NCI-H526 (cell line): ENCODE measurements at regions not wholly inside any gene's neighbourhood (a gene's known extent, or its start where the extent isn't known, plus 50 kb on each side); places are given as distances from the start of the nearest gene placed in this dataset.

Experiments
- DNase-seq, 2 experiments: peaks; one replicate each; lab custom pipeline; 2025; lab: John Stamatoyannopoulos, UW

- no peak for DNase-seq
Observed at GRCh38 chr2:55973673-55974072, 50.1 kb upstream of the EFEMP1 start.

DNA sequence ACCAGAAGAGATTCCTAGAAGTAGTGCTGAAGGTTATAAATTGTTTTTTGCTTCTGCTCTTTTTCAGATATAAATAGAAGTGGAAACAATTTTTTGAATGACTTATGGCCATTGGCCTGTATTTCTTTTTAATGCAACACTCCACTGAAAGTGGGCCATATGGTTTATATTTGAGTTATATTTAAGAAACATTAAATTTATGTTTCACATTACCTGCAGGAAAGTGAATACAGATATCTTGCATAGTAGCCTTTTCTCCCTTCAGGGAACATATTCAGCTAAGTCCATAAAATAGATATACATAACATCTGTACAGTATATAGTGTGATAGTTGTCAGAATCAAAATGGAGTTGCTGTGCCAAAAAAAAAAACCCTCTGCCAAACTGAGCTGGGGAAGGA, 53.1 kb upstream of the EFEMP1 start:
- DNase-seq, result no peak

GRCh38 chr2:55985406-55985805, 61.8 kb upstream of the EFEMP1 start:
- no peak for DNase-seq

- DNase-seq, result no peak
Observed at GRCh38 chr2:55986001-55986400, 62.4 kb upstream of the EFEMP1 start.

GRCh38 chr2:55986700-55987440, 63.3 kb upstream of the EFEMP1 start:
- no peak for DNase-seq

GRCh38 chr2:55989405-55989804, 65.8 kb upstream of the EFEMP1 start:
- DNase-seq, result no peak

GRCh38 chr2:55992455-55992854, 68.9 kb upstream of the EFEMP1 start:
- no peak for DNase-seq

DNA sequence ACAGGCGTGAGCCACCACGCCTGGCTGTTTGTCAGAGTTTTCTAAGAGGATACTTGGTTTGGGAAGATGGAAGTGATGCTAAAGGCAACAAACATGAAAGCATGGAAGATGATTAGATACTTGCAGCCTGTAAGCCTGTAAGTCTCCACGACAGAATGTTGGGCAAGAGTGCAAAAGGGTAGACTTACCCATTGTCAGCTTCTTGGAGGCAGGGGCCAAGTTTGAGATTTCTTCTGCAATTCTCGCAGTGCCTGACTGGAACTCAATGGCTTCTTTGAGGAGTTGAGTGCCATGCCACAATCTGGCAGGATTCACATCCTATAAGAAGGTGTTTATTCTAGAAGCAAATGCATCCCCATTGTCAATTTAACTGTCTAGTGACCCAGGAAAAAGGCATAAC, 70.1 kb upstream of the EFEMP1 start:
- no peak for DNase-seq

- DNase-seq, result no peak
Observed at GRCh38 chr2:55995211-55995610, 71.6 kb upstream of the EFEMP1 start.

GRCh38 chr2:55995902-55996301, 72.3 kb upstream of the EFEMP1 start:
- DNase-seq, result no peak

GRCh38 chr2:55999231-55999630, 75.6 kb upstream of the EFEMP1 start:
- no peak for DNase-seq

GRCh38 chr2:55999790-56000189, 76.2 kb upstream of the EFEMP1 start:
- DNase-seq, result no peak

GRCh38 chr2:56001947-56002346, 78.4 kb upstream of the EFEMP1 start:
- DNase-seq, result no peak

DNA sequence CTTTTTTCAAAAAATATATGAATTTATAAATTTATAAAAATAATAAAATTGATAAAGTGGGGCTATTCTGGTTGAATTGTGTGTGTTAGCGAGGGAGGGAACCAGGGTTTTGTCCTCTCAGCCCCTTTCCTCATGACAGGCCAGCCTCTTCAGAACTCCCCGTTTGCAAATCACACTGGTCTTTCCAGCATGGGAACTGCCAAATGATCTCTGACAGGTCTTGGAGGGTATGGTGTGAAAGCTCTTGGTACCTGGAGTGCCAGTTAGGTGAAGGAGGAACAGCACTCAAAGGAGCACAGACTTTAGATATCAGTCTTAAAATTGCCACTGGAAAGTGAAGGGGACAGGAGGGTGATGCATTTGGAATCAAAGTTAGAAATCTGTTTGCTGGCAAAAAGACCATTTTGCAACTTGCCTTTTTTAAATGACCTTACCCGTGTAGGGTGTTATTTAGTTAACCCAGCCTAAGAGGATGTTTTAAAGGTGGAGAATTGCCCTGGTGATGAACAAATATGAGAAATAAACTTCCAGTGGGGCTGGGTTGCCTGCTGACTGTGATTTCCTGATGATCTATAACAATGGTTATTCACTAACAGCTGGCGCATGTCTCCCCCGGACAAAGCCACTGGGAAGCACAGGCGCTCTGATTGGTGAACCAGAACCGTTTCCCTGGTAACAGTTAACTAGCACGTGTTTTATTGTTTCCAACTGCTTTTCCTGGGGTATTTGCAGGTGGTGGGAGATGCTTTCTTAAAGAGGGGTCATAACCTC, 85.3 kb upstream of the EFEMP1 start:
- DNase-seq, result peak; percentile 79 to 90

DNA sequence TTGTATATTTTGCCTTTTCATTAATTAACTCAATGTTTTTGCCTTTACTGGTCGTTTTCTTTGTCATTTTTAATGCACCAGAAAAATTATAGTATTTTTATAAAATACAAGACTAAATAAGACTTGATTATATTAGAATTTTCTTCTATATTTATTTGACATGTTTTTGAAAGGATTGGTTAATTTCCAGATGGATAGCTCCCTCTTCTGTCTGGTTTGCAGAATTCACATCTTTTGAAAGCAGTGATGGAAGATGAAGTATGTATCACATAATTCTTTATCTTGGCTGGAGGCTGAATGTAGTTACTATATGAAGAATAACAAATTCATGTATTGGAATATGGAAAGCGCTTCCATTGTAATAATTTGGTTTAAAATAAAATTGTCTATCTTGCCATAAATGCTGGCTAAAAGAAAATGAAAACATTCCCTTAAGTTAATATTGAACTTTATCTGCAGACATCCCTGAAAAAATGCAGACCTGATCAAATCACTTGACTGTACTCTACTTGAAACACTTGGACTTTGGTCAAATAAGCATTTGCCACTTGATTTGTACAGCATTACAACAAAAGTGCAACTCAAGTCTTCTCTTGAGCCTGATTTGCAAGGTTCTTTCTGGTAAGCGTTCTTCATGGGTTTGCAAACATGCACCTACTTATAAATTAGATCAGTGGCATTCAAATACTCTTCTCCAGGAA, 86.3 kb upstream of the EFEMP1 start:
- peak; percentile 24 to 75 for DNase-seq

DNA sequence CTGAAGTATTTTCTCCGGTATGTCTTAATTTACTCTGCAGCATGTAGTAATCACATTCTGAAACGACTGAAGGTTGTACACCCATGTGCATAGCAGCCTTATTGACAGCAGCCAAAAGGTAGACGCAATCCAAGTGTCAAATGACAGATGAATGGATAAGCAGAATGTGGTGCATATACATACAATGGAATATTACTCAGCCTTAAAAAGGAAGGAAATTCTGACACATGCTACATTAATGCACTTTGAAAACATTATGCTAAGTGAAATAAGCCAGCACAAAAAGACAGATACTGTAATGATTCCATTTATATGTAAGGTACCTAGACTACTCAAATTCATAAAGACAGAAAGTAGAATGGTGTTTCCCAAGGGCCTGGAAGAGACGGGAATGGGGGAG, 88.0 kb upstream of the EFEMP1 start:
- DNase-seq, result no peak

DNA sequence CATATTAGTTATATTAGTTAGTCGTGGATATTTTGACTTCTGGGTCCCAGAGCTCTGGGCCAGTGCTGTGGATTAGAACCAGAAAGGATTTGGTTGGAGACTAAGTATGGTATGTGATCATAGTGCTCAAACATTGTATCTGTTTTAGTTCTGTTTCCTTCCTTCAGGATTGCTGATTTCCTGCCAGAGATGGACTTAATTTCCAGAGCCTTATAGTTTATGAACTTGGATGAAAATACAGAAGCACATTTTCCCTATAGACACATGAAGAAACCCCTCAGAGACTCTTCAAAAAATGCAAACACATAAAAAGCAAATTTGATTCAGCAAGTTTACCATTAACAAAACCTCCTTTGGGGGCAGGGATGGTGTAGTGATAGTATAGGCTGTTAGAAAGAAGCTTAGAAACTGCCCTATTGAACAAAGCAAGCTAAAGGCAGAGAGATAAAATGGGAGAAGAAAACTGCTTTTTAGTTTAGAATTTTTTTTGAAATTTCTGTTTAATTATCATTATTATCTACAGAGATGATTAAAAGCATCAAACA, 88.7 kb upstream of the EFEMP1 start:
- no peak for DNase-seq

DNA sequence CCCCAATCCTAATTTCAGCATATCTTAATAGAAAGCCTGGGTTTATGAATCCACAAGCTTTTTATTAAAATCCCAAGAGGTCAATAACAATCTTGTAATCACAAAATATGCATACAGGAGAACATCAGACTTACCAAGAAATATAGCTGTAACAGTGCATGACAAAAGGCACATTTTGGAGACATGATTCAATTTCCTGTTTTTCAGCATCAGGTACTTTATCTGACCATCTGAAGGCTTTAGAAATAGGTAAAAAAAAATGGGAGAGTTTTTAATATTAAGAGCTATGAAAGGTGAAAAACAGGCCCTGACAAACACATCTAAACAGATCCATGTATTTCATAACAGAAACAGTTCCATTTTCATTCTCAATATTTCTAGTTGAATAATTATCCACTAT, 89.9 kb upstream of the EFEMP1 start:
- no peak for DNase-seq

DNA sequence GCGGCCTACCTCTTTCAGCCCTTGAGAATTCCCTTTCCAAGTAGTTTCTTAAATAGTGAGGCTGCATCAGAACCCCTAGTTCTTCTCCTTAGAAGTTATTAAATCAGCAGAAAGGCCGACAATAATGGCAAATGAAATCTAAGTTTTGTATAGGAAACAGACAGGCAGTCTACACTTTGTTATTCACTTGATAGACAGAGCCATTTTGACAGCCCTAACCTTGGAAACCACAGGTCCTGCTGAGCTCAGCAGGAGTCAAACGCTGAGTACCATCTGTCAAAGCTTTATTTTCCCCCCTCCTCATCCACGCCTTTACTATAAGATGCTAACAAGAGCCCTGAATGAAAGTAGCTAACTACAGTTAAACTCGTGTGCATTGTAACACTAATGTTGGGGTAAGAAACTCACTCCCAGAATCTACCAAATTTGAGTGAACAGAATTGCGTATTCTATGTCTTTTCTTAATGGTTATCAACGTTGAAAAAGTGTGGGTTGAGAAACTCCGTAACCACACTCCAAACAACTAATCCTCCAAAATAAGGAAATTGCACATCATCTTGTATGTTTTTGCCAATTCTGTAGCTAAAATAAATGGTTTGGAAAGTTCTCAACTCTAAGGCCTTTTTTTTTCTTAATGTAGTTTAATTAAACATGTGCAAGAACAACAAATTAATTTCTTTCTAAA, 90.6 kb upstream of the EFEMP1 start:
- DNase-seq, result no peak

DNA sequence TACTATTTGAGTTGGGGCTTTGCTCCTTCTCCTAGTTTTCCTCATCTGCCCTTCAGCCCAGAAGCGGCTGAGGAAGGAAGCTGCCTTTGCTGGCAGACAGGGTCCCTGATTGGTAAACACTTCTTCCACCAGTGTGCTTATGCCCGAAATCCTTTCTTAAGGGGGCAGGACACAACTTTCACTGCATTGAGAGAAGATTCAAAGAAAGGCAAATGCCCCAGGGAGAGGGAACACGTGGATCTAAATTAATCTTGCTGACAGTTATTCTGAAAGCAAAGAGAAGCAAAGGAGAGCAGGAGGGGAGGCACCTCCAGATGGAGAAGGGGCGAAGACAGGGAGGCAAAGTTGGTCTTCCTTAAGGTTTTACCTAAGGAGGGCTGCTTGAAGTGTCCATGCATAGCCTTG, 92.1 kb upstream of the EFEMP1 start:
- no peak for DNase-seq

- no peak for DNase-seq
Observed at GRCh38 chr2:56017784-56018183, 94.2 kb upstream of the EFEMP1 start.

DNA sequence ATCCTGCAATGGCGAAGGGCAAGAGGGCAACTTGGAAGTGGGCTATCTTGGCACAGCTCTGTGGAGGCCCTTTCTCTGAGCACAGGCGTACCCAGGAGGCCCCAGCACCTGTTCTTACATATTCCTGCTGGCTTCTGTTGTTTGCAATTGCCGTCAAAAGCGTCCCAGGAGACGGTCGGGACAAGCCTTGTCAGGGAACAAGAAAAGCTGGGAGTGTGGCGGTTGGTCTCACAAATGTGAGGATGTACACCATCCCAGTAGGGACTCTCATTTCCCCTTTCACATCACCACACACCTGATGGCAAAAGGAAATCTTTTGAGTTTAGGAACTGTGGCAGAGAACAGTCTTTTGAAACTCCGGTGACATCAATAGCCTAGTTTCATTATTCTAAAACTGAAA, 94.7 kb upstream of the EFEMP1 start:
- DNase-seq, result no peak
